Colonic mucosa (tissue), 4 donors: ENCODE measurements at regions not wholly inside any gene's neighbourhood (a gene's known extent, or its start where the extent isn't known, plus 50 kb on each side); places are given as distances from the start of the nearest gene placed in this dataset.

Experiments
- DNase-seq: peaks from one replicate; pipeline ENCODE4 v3.0.0-alpha.2; 2020
- H3K27ac ChIP-seq: fragments of 200-600 bp; one replicate; pipeline ENCODE4 v1.8.0; 2021
- H3K27me3 ChIP-seq: fragments of 200-600 bp; one replicate; pipeline ENCODE4 v1.8.0; 2021
- H3K36me3 ChIP-seq: fragments of 200-600 bp; one replicate; pipeline ENCODE4 v1.8.0; 2021
- H3K4me1 ChIP-seq: fragments of 200-600 bp; one replicate; pipeline ENCODE4 v1.8.0; 2021; ENCODE audit warnings: mild to moderate bottlenecking
- H3K4me3 ChIP-seq: fragments of 200-600 bp; one replicate; pipeline ENCODE4 v1.8.0; 2021
- H3K9ac ChIP-seq, 2 donors: one replicate each; pipeline ENCODE4 v1.7.0; 2013; ENCODE audit warnings: control low read depth in 2 of 2, low read depth in 2 of 2, low read length in 2 of 2
- H3K9me3 ChIP-seq: fragments of 200-600 bp; one replicate; pipeline ENCODE4 v1.8.0; 2021
- intact Hi-C: fragments of 100-400 bp; cut with DNase I; formaldehyde crosslinking; loops from one replicate; pipeline ENCODE4 v1.14.1; 2022
- TF ChIP-seq, protein P1 (sequence below): fragments of 200-600 bp; IDR thresholded peaks from one replicate; pipeline ENCODE4 v1.8.0; 2022; ENCODE audit warnings: antibody characterized with exemption, mild to moderate bottlenecking
- donor health status: healthy.
- donor health status: DM: no; HTN: no; CAD: no.
- donor health status: DM: no; HTN: no; CAD: no.

DNA sequence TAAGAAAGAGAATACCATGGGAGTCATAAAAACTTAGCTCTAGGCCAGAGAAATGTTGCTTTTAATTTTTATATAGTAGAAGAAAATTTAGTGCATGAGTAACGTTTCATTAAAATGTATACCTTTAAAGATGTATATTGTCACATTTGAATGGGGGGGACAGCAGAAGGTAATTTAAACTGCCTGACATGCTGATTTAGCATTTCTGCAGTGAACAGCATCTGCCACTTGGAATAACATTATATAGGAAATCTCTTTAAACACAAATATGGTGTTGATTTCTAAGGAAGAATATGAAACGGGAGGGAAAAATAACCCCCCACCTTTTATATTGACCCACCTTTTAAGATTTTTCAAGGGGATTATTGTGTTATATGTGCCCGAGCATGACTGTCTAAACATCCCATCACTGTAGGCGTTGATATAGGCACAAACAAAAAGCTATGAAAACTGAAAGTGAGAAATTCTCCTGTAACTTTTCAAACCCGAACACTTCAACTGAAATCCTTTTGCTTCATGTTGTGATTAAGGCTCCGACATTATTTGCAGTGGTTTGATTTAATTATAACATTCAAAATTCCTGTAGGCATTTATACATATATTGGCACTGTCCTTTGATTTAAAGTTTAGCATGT, 244.7 kb upstream of the CELF2 start:
- DNase-seq: no peak
- TF ChIP-seq, protein P1, sequence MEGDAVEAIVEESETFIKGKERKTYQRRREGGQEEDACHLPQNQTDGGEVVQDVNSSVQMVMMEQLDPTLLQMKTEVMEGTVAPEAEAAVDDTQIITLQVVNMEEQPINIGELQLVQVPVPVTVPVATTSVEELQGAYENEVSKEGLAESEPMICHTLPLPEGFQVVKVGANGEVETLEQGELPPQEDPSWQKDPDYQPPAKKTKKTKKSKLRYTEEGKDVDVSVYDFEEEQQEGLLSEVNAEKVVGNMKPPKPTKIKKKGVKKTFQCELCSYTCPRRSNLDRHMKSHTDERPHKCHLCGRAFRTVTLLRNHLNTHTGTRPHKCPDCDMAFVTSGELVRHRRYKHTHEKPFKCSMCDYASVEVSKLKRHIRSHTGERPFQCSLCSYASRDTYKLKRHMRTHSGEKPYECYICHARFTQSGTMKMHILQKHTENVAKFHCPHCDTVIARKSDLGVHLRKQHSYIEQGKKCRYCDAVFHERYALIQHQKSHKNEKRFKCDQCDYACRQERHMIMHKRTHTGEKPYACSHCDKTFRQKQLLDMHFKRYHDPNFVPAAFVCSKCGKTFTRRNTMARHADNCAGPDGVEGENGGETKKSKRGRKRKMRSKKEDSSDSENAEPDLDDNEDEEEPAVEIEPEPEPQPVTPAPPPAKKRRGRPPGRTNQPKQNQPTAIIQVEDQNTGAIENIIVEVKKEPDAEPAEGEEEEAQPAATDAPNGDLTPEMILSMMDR: no peak
- Histone ChIP-seq H3K27ac (no peak overlapping the region), H3K9ac (no peak overlapping the region), H3K36me3 (no peaks in the 10 kb centered on the region), H3K4me1 (no peaks in the 10 kb centered on the region), H3K9me3 (no peaks in the 10 kb centered on the region), H3K4me3 (no peak overlapping the region), H3K27me3 (no peaks in the 10 kb centered on the region)
- intact Hi-C loops: no loop called here

DNA sequence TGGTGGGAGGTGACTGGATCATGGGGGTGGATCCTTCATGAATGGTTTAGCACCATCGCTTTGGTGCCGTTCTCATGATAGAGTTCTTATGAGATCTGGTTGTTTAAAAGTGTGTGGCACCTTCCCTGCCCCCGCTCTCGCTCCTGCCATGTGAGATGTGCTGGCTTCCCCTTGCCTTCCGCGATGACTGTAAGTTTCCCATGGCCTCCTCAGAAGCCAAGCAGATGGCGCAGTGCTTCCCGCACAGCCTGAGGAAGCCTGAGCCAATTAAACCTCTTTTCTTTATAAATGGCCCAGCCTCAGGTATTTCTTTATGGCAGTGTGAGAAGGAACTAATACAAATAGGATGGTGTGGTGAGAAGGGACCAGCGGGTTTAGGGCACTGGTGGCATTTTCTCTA, 243.3 kb upstream of the CELF2 start:
- intact Hi-C loops: no loop called here

DNA sequence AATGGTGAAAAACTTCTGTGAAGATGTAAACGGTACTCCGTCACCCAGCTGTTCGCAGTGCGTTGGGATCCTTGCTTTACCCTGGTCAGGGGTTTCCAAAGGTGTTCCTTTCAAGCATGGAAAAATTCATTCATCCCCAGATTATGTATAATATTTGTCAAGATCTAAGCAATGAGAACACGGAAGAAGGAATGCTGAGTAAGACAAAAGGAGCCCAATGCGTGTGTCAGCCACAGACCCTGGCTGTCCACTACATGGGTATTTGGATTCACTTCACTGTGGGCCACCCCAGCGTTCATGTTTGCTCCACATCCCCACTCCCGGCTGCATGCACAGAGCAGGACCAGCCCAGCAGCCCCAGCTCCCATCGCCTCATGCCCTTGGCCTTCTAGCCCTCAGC, 241.3 kb upstream of the CELF2 start:
- Histone ChIP-seq H3K9me3 (no peaks in the 10 kb centered on the region), H3K9ac (no peak overlapping the region), H3K27ac (no peak overlapping the region), H3K4me1 (no peaks in the 10 kb centered on the region), H3K27me3 (no peaks in the 10 kb centered on the region), H3K36me3 (no peaks in the 10 kb centered on the region), H3K4me3 (no peak overlapping the region)
- intact Hi-C loops: no loop called here
- no peak for DNase-seq
- TF ChIP-seq, protein P1: no peak

More for the DNA sequence above, 243.3 kb upstream of the CELF2 start:
- H3K4me3 ChIP-seq: no peak overlapping the region
- H3K27ac ChIP-seq: no peak overlapping the region
- H3K36me3 ChIP-seq: no peaks in the 10 kb centered on the region
- TF ChIP-seq, protein P1: no peak
- H3K9me3 ChIP-seq: no peaks in the 10 kb centered on the region
- no peaks in the 10 kb centered on the region for H3K4me1 ChIP-seq
- H3K27me3 ChIP-seq: no peaks in the 10 kb centered on the region
- no peak overlapping the region for H3K9ac ChIP-seq
- no peak for DNase-seq

DNA sequence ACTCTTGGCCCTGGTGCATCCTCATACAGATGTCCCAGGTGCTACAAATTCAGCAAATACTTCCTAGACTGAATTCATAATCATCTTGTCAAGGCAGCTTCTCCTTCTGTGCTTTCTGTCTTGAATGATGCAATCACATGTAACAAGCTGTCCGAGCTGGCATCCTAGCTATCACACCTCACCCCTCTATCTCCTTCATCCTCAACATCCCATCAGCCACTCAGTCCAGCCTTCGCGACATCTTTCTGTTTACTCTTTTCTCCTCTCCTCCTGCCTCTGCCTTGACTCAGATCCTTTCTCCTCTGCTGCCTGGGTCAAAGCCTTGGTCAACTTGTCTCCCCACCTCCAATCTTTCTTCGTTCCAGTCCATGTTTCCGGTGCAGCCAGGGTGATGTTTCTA, 240.4 kb upstream of the CELF2 start:
- Histone ChIP-seq H3K4me3 (no peak overlapping the region), H3K9me3 (no peaks in the 10 kb centered on the region), H3K27ac (no peak overlapping the region), H3K4me1 (no peaks in the 10 kb centered on the region), H3K9ac (no peak overlapping the region), H3K27me3 (no peaks in the 10 kb centered on the region), H3K36me3 (no peaks in the 10 kb centered on the region)
- no peak for DNase-seq
- intact Hi-C loops: no loop called here
- TF ChIP-seq, protein P1: no peak

DNA sequence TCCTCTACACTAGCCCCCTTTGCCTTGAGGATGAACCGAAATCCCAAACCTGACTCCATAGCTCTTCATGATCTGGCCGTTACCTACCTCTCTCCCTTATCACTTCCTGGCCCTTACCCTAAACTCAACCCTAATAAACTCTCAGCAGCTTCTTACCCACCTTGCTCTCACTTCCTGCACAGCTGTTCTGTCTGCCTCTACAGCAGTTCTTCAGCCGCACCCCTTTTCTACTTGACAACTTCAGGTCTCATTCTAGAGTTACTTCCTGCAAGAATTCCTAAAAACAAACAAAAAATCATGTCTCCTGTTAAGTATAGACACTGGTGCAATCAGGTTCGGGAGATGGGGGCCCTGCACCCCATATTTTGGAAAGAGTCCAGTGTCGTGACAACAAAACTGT, 239.9 kb upstream of the CELF2 start:
- Histone ChIP-seq H3K4me3 (no peak overlapping the region), H3K27ac (no peak overlapping the region), H3K9ac (no peak overlapping the region), H3K4me1 (no peaks in the 10 kb centered on the region), H3K27me3 (no peaks in the 10 kb centered on the region), H3K36me3 (no peaks in the 10 kb centered on the region), H3K9me3 (no peaks in the 10 kb centered on the region)
- intact Hi-C loops: no loop called here
- DNase-seq: no peak
- TF ChIP-seq, protein P1: no peak
